Esophagus muscularis mucosa (tissue), 4 donors: ENCODE measurements at regions not wholly inside any gene's neighbourhood (a gene's known extent, or its start where the extent isn't known, plus 50 kb on each side); places are given as distances from the start of the nearest gene placed in this dataset.
"Not testable (repeated sequence)": the region's sequence is repeated elsewhere in the genome, so short reads cannot be mapped to it uniquely, and the experiment has no call there.

Experiments
- DNase-seq: peaks from one replicate; pipeline ENCODE4 v3.0.0-alpha.2; 2017; ENCODE audit errors: extremely low spot score
- H3K27ac ChIP-seq, 4 donors: fragments of 200-600 bp; sonication (generic); replicated peaks in 1 of 4; 1 replicate in 3 of 4; 2 replicates in 1 of 4; pipeline ENCODE4 v1.5.1; 2016 to 2019; ENCODE audit warnings: mild to moderate bottlenecking in 1 of 4
- H3K27me3 ChIP-seq, 4 donors: fragments of 200-600 bp; sonication (generic); one replicate each; pipeline versions ENCODE4 v1.5.1 to v1.6.0; 2016 to 2019
- H3K36me3 ChIP-seq, 4 donors: fragments of 200-600 bp; sonication (generic); one replicate each; pipeline ENCODE4 v1.5.1; 2016 to 2019
- H3K4me1 ChIP-seq, 4 donors: fragments of 200-600 bp; sonication (generic); one replicate each; pipeline ENCODE4 v1.5.1; 2016 to 2019
- H3K4me3 ChIP-seq, 4 donors: fragments of 200-600 bp; sonication (generic); 1 replicate in 2 of 4; 2 replicates in 2 of 4; pipeline ENCODE4 v1.5.1; 2016 to 2019; ENCODE audit warnings: mild to moderate bottlenecking in 4 of 4, moderate library complexity in 1 of 4
- H3K9me3 ChIP-seq, 4 donors: fragments of 200-600 bp; sonication (generic); 1 replicate in 3 of 4; 2 replicates in 1 of 4; pipeline ENCODE4 v1.5.1; 2016 to 2019
- EP300 ChIP-seq: sonication (generic); formaldehyde crosslinking; IDR thresholded peaks from one replicate; pipeline ENCODE4 v1.6.1; 2017; ENCODE audit warnings: antibody characterized with exemption
- POLR2A ChIP-seq: fragments of 450-650 bp; IDR thresholded peaks from one replicate; pipeline ENCODE4 v1.6.1; 2017; ENCODE audit warnings: antibody characterized with exemption, moderate library complexity, mild to moderate bottlenecking, low read depth
- POLR2AphosphoS5 ChIP-seq, 2 donors: sonication (generic); formaldehyde crosslinking; IDR thresholded peaks; one replicate each; pipeline ENCODE4 v1.6.1; 2017; ENCODE audit warnings: antibody characterized with exemption in 2 of 2
- WGBS: methylation state at CpG from one replicate; pipeline ENCODE4 v1.1.5; 2018; 5-methylcytosine and 5-hydroxymethylcytosine counted together
- intact Hi-C: fragments of 100-400 bp; cut with DNase I; formaldehyde crosslinking; loops from one replicate; pipeline ENCODE4 v1.15.1; 2023
- TF ChIP-seq, protein P1 (sequence below), 3 experiments: fragments of 200-600 bp in 2 of 3; fragments of 450-650 bp in 1 of 3; sonication (generic) in 2 of 3; IDR thresholded peaks; one replicate each; pipeline ENCODE4 v1.5.1; 2017 to 2019; ENCODE audit warnings: antibody characterized with exemption in 3 of 3, mild to moderate bottlenecking in 2 of 3, moderate library complexity in 1 of 3

DNA sequence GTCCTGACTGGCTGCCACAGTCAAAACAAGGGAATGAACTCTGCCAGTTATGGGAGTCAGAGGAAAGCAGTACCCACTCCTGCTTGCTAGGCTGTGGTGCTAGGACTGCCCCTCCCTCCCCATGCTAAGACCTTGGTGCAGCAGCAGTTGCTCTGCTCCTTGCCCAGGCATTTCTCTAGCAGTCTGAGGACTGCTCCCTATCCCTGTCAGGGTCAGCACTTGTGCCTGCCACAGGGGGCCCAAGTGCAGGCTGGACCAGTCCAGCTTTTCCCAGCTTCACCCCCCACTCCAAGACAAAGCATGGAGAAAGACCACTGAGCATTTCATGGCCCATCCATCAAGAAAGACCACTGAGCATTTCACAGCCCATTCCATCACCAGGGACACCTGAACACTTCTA lies 305.8 kb upstream of the CLEC14A start:
- TF ChIP-seq POLR2AphosphoS5 (IDR thresholded peaks at IDR 0.05) = no peak
- no peak for TF ChIP-seq POLR2A
- TF ChIP-seq, protein P1, sequence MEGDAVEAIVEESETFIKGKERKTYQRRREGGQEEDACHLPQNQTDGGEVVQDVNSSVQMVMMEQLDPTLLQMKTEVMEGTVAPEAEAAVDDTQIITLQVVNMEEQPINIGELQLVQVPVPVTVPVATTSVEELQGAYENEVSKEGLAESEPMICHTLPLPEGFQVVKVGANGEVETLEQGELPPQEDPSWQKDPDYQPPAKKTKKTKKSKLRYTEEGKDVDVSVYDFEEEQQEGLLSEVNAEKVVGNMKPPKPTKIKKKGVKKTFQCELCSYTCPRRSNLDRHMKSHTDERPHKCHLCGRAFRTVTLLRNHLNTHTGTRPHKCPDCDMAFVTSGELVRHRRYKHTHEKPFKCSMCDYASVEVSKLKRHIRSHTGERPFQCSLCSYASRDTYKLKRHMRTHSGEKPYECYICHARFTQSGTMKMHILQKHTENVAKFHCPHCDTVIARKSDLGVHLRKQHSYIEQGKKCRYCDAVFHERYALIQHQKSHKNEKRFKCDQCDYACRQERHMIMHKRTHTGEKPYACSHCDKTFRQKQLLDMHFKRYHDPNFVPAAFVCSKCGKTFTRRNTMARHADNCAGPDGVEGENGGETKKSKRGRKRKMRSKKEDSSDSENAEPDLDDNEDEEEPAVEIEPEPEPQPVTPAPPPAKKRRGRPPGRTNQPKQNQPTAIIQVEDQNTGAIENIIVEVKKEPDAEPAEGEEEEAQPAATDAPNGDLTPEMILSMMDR (IDR thresholded peaks at IDR 0.05) = no peak
- no peak for TF ChIP-seq EP300
- intact Hi-C loops = no loop called here
- no peak overlapping the region for H3K4me3 ChIP-seq
- H3K36me3 ChIP-seq = no peaks in the 10 kb centered on the region
- no peaks in the 10 kb centered on the region for H3K4me1 ChIP-seq
- H3K9me3 ChIP-seq = peaks cover 0 to 41% (median 21%) of the 10 kb centered on the region in 4 donors
- no peak for DNase-seq
- H3K27me3 ChIP-seq = no peaks in the 10 kb centered on the region
- H3K27ac ChIP-seq = no peak overlapping the region

DNA sequence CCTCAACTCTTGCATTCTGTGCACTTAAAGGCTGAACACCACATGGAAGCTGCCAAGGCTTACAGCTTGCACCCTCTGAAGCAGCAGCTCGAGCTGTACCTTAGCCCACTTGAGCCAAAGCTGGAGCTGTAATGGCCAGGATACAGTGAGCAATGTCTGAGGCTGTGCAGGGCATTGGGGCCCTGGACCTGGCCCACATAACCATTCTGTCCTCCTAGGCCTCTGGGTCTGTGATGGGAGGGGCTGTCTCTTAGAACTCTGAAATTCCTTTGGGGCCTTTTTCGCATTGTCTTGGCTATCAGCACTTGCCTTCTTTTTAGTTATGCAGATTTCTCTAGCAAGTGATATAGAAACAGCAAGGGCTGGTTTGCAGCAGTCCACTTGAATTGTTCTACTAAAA lies 303.8 kb upstream of the CLEC14A start:
- intact Hi-C loops = no loop called here
- DNase-seq = no peak
- H3K4me3 ChIP-seq = no peak overlapping the region
- H3K27ac ChIP-seq = no peak overlapping the region
- 86% methylated on average over 1 of the region's 2 CpGs for WGBS
- TF ChIP-seq EP300 (no peak), POLR2AphosphoS5 (IDR thresholded peaks at IDR 0.05) (no peak), POLR2A (no peak)
- TF ChIP-seq, protein P1 (IDR thresholded peaks at IDR 0.05) = no peak
- no peaks in the 10 kb centered on the region for H3K36me3 ChIP-seq
- H3K4me1 ChIP-seq = no peaks in the 10 kb centered on the region
- no peaks in the 10 kb centered on the region for H3K27me3 ChIP-seq
- peaks cover 0 to 31% (median 17%) of the 10 kb centered on the region in 4 donors for H3K9me3 ChIP-seq

DNA sequence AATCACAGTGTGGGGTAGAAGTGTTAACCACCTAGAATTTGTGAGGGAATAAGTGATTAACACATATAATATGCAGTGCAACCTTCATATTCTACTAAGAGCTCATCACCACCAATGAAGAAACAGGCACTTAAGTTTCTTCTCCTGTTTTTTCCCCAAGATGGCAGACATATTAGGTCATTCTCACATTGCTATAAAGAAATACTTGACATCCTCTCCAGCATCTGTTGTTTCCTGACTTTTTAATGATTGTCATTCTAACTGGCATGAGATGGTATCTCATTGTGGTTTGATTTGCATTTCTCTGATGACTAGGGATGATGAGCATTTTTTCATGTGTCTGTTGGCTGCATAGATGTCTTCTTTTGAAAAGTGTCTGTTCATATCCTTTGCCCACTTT lies 301.5 kb upstream of the CLEC14A start:
- H3K27ac ChIP-seq, DNase-seq, H3K4me3 ChIP-seq, H3K4me1 ChIP-seq, H3K36me3 ChIP-seq, H3K27me3 ChIP-seq, intact Hi-C loops: not testable (repeated sequence)
- peaks cover 0 to 16% (median 12%) of the 10 kb centered on the region in 4 donors for H3K9me3 ChIP-seq

DNA sequence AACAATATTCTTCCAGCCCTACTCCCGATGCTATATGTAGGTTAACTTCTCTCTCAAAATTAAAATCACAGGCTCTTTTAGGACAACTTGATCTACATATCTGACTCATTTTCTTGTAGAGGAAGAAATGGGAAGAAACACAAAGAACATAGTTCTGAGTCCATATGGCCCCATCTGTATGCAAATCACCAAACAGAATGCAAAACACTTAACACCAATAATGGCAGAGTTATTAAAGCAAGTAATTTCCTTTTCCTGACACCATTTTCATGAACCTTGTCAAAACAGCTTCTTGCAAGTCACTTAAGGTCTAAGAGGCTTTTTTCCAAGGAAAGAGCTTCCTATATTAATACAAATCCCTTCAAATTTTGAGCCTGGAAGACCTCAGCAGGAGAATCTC lies 300.4 kb upstream of the CLEC14A start:
- intact Hi-C loops = no loop called here

DNA sequence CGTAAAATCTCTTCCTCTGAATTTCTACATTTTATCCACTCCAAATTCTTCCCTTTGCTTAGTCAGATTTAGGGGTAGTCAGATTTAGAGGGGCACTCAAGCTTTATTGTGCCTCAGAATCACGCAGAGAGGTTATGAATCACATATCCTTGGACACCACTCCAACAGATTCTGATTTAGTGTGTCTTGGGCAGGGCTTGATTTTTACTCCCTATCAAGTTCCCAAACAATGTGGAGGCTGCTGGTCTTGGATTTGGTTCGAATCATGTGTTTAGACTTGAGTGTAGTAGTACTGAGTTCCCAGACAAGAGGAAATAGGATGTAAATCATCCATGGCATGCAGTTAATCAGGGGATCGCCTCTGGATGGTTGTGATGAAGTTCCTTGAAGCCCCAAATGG lies 298.1 kb upstream of the CLEC14A start:
- peaks cover 0 to under 1% (median under 1%) of the 10 kb centered on the region in 4 donors for H3K9me3 ChIP-seq
- no peak for TF ChIP-seq POLR2AphosphoS5 (IDR thresholded peaks at IDR 0.05)
- no peak for TF ChIP-seq POLR2A
- no peak for TF ChIP-seq EP300
- TF ChIP-seq, protein P1 (IDR thresholded peaks at IDR 0.05) = no peak
- intact Hi-C loops = no loop called here
- H3K27me3 ChIP-seq = no peaks in the 10 kb centered on the region
- no peak overlapping the region for H3K4me3 ChIP-seq
- H3K27ac ChIP-seq = no peak overlapping the region
- H3K36me3 ChIP-seq = no peaks in the 10 kb centered on the region
- 71% methylated on average over 4 of the region's 4 CpGs for WGBS
- DNase-seq = no peak
- H3K4me1 ChIP-seq = no peaks in the 10 kb centered on the region

More for the DNA sequence above, 300.4 kb upstream of the CLEC14A start:
- 72% methylated on average over 1 of the region's 1 CpG for WGBS
- no peak overlapping the region for H3K4me3 ChIP-seq
- no peak overlapping the region for H3K27ac ChIP-seq
- H3K36me3 ChIP-seq = no peaks in the 10 kb centered on the region
- H3K4me1 ChIP-seq = no peaks in the 10 kb centered on the region
- TF ChIP-seq POLR2AphosphoS5 (IDR thresholded peaks at IDR 0.05) = no peak
- H3K27me3 ChIP-seq = no peaks in the 10 kb centered on the region
- peaks cover 0 to 16% (median 8%) of the 10 kb centered on the region in 4 donors for H3K9me3 ChIP-seq
- no peak for DNase-seq

DNA sequence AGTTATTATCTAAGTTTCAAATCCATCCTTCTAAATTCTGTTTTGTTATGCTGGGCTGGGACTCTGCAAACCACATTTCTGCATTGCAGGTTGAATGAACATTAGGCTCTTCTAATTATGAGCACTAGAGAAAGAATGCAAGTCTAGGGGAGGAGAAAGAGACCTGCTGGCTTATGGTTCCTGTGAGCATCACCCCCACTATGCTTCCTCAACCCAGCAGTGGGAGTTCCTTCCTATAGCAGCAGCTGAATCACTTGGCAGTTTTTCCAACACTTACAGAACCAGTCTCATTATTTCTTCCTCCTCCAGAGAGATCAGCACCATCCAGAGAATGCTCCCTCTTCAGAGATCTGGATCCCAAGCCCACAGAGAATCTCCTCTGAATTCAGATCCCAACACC lies 297.7 kb upstream of the CLEC14A start:
- TF ChIP-seq POLR2AphosphoS5 (IDR thresholded peaks at IDR 0.05) (no peak), POLR2A (no peak), EP300 (no peak)
- TF ChIP-seq, protein P1 (IDR thresholded peaks at IDR 0.05) = no peak
- H3K9me3 ChIP-seq = no peaks in the 10 kb centered on the region
- no peaks in the 10 kb centered on the region for H3K27me3 ChIP-seq
- H3K27ac ChIP-seq = no peak overlapping the region
- no peaks in the 10 kb centered on the region for H3K4me1 ChIP-seq
- intact Hi-C loops = no loop called here
- H3K4me3 ChIP-seq = no peak overlapping the region
- DNase-seq = no peak
- no peaks in the 10 kb centered on the region for H3K36me3 ChIP-seq
